ENCODE measurements at regions not wholly inside any gene's neighbourhood (a gene's known extent, or its start where the extent isn't known, plus 50 kb on each side); places are given as distances from the start of the nearest gene placed in this dataset.

DNA sequence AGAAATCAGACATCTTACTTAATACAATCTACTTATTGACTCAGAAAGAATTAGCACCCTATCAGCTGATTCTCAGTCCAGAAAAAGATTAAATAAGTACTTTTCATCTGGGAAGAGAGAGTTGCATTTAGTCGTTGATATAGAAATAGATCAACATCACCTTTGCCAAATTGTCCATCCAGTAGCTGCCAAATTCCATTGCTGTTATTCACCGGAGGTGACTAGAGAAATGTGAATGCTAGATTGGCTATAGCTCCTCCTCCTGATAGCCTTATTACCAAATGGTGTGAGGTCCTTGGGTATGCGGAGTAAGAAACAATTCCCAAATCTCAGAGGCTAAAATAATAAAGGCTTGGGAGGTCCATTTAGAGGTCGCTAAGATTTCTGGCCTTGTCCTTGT, 723.3 kb upstream of the FLRT2 start:
- TF ChIP-seq POLR2AphosphoS5 (IDR thresholded peaks at IDR 0.05) = no peak
- TF ChIP-seq, protein P1, sequence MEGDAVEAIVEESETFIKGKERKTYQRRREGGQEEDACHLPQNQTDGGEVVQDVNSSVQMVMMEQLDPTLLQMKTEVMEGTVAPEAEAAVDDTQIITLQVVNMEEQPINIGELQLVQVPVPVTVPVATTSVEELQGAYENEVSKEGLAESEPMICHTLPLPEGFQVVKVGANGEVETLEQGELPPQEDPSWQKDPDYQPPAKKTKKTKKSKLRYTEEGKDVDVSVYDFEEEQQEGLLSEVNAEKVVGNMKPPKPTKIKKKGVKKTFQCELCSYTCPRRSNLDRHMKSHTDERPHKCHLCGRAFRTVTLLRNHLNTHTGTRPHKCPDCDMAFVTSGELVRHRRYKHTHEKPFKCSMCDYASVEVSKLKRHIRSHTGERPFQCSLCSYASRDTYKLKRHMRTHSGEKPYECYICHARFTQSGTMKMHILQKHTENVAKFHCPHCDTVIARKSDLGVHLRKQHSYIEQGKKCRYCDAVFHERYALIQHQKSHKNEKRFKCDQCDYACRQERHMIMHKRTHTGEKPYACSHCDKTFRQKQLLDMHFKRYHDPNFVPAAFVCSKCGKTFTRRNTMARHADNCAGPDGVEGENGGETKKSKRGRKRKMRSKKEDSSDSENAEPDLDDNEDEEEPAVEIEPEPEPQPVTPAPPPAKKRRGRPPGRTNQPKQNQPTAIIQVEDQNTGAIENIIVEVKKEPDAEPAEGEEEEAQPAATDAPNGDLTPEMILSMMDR (IDR thresholded peaks at IDR 0.05) = no peak

All from prostate gland (tissue), 2 donors.